Fibroblast of lung (primary cell): ENCODE measurements at regions not wholly inside any gene's neighbourhood (a gene's known extent, or its start where the extent isn't known, plus 50 kb on each side); places are given as distances from the start of the nearest gene placed in this dataset.

ENCODE experiments used
- DNase-seq, 2 donors: peaks; one replicate each; pipeline versions ENCODE4 v3.0.0 to v3.0.0-alpha.2; 2010; ENCODE audit warnings: low read depth in 2 of 2
- H2AFZ ChIP-seq: 2 replicates; pipeline ENCODE4 v1.5.1; 2012; ENCODE audit warnings: low read length, control low read depth, inconsistent platforms
- H3K27ac ChIP-seq: 2 replicates; pipeline ENCODE4 v1.5.1; 2011; ENCODE audit warnings: low read length, control low read depth; ENCODE audit not compliant: insufficient read depth
- H3K27me3 ChIP-seq: 2 replicates; pipeline ENCODE4 v1.5.1; 2011; ENCODE audit warnings: mild to moderate bottlenecking, low read length; ENCODE audit not compliant: control insufficient read depth, insufficient read depth
- H3K36me3 ChIP-seq: 2 replicates; pipeline ENCODE4 v1.5.1; 2011; ENCODE audit warnings: low read length; ENCODE audit not compliant: control insufficient read depth, insufficient read depth
- H3K4me1 ChIP-seq: 2 replicates; pipeline ENCODE4 v1.5.1; 2011; ENCODE audit warnings: low read length; ENCODE audit not compliant: control insufficient read depth, insufficient read depth; ENCODE audit errors: extremely low read depth
- H3K4me2 ChIP-seq: 2 replicates; pipeline ENCODE4 v1.5.1; 2011; ENCODE audit warnings: low read length, control low read depth; ENCODE audit not compliant: insufficient read depth; ENCODE audit errors: extremely low read depth
- H3K4me3 ChIP-seq, 4 experiments: fragments of 200-600 bp in 1 of 4; sonication (generic) in 1 of 4; replicated peaks in 1 of 4; 2 replicates each; pipeline ENCODE4 v1.5.1; 2011 to 2016; ENCODE audit warnings: low read length in 4 of 4, low read depth in 3 of 4, mild to moderate bottlenecking in 3 of 4, control low read depth in 2 of 4, inconsistent platforms in 1 of 4, mixed read lengths in 1 of 4; ENCODE audit not compliant: insufficient read depth in 1 of 4; ENCODE audit errors: control extremely low read depth in 1 of 4
- H3K79me2 ChIP-seq: 2 replicates; pipeline ENCODE4 v1.5.1; 2012; ENCODE audit warnings: mild to moderate bottlenecking, low read length, inconsistent platforms; ENCODE audit not compliant: control insufficient read depth, insufficient read depth
- H3K9ac ChIP-seq: 2 replicates; pipeline ENCODE4 v1.5.1; 2011; ENCODE audit warnings: mild to moderate bottlenecking, low read length, control low read depth; ENCODE audit not compliant: insufficient read depth
- H3K9me3 ChIP-seq: 2 replicates; pipeline ENCODE4 v1.5.1; 2012; ENCODE audit warnings: low read depth, low read length; ENCODE audit not compliant: control insufficient read depth, insufficient read depth
- H4K20me1 ChIP-seq: 2 replicates; pipeline ENCODE4 v1.5.1; 2011; ENCODE audit warnings: low read length; ENCODE audit not compliant: control insufficient read depth, insufficient read depth; ENCODE audit errors: extremely low read depth
- CTCF ChIP-seq, 2 donors: IDR thresholded peaks in 1 of 2; conservative IDR thresholded peaks in 1 of 2; 1 replicate in 1 of 2; 2 replicates in 1 of 2; pipeline ENCODE4 v1.5.1; 2011 to 2012; ENCODE audit warnings: low read length in 2 of 2, control low read depth in 1 of 2, inconsistent platforms in 1 of 2, low read depth in 1 of 2, mild to moderate bottlenecking in 1 of 2
- EZH2 ChIP-seq: IDR thresholded peaks from 2 replicates; pipeline ENCODE4 v1.5.1; 2012; ENCODE audit warnings: low read length, control low read depth, mild to moderate bottlenecking; ENCODE audit errors: missing control alignments

- TF ChIP-seq EZH2 (no peak), CTCF (conservative IDR thresholded peaks at IDR 0.05 in 1 of 2, IDR thresholded peaks at IDR 0.05 in 1 of 2; ENCODE audit: low read depth in 1 of 2, low read length in 2 of 2) (no peak)
- H3K4me3 ChIP-seq, result no peak overlapping the region
- H4K20me1 ChIP-seq, result no peaks in the 10 kb centered on the region
- H3K9me3 ChIP-seq, result no peaks in the 10 kb centered on the region
- no peak overlapping the region for H3K4me2 ChIP-seq
- H3K79me2 ChIP-seq, result no peaks in the 10 kb centered on the region
- no peaks in the 10 kb centered on the region for H3K36me3 ChIP-seq
- no peak overlapping the region for H3K9ac ChIP-seq
- no peaks in the 10 kb centered on the region for H3K4me1 ChIP-seq
- H3K27ac ChIP-seq, result no peak overlapping the region
- H2AFZ ChIP-seq, result no peak overlapping the region
- no peaks in the 10 kb centered on the region for H3K27me3 ChIP-seq
- DNase-seq, result peak; percentile 50 to 83
Observed at GRCh38 chr17:70276906-70277305, 107.6 kb downstream of the KCNJ2 start.

GRCh38 chr17:70278844-70279462 lies 109.6 kb downstream of the KCNJ2 start:
- no peaks in the 10 kb centered on the region for H3K79me2 ChIP-seq
- H3K9ac ChIP-seq, result no peak overlapping the region
- H3K4me3 ChIP-seq, result no peak overlapping the region
- DNase-seq, result peak in 1 of 2 donors; percentile 86
- TF ChIP-seq CTCF (conservative IDR thresholded peaks at IDR 0.05 in 1 of 2, IDR thresholded peaks at IDR 0.05 in 1 of 2; ENCODE audit: low read depth in 1 of 2, low read length in 2 of 2) (no peak), EZH2 (no peak)
- no peaks in the 10 kb centered on the region for H3K4me1 ChIP-seq
- H3K9me3 ChIP-seq, result no peaks in the 10 kb centered on the region
- H2AFZ ChIP-seq, result no peak overlapping the region
- no peak overlapping the region for H3K27ac ChIP-seq
- H3K4me2 ChIP-seq, result no peak overlapping the region
- no peaks in the 10 kb centered on the region for H3K27me3 ChIP-seq
- no peaks in the 10 kb centered on the region for H3K36me3 ChIP-seq
- no peaks in the 10 kb centered on the region for H4K20me1 ChIP-seq

GRCh38 chr17:70286391-70286790 lies 117.1 kb downstream of the KCNJ2 start:
- H3K36me3 ChIP-seq, result no peaks in the 10 kb centered on the region
- no peaks in the 10 kb centered on the region for H4K20me1 ChIP-seq
- no peaks in the 10 kb centered on the region for H3K79me2 ChIP-seq
- no peak overlapping the region for H2AFZ ChIP-seq
- H3K4me3 ChIP-seq, result no peak overlapping the region
- no peak overlapping the region for H3K4me2 ChIP-seq
- H3K9ac ChIP-seq, result no peak overlapping the region
- H3K27ac ChIP-seq, result no peak overlapping the region
- H3K9me3 ChIP-seq, result no peaks in the 10 kb centered on the region
- no peak for DNase-seq
- no peaks in the 10 kb centered on the region for H3K27me3 ChIP-seq
- no peaks in the 10 kb centered on the region for H3K4me1 ChIP-seq
- TF ChIP-seq EZH2 (no peak), CTCF (conservative IDR thresholded peaks at IDR 0.05 in 1 of 2, IDR thresholded peaks at IDR 0.05 in 1 of 2; ENCODE audit: low read depth in 1 of 2, low read length in 2 of 2) (no peak)
